Prostate gland (tissue), 2 donors: ENCODE measurements at regions not wholly inside any gene's neighbourhood (a gene's known extent, or its start where the extent isn't known, plus 50 kb on each side); places are given as distances from the start of the nearest gene placed in this dataset.
"Not testable (repeated sequence)": the region's sequence is repeated elsewhere in the genome, so short reads cannot be mapped to it uniquely, and the experiment has no call there.

Experiments used
- DNase-seq: peaks from one replicate; pipeline ENCODE4 v3.0.0-alpha.2; 2019; ENCODE audit warnings: low spot score
- H3K27ac ChIP-seq, 2 donors: fragments of 200-600 bp; sonication (generic); 2 replicates each; pipeline ENCODE4 v1.5.1; 2017 to 2019
- H3K27me3 ChIP-seq: fragments of 200-600 bp; sonication (generic); replicated peaks from 2 replicates; pipeline ENCODE4 v1.5.1; 2019; ENCODE audit not compliant: insufficient read depth
- H3K36me3 ChIP-seq, 2 donors: fragments of 200-600 bp; sonication (generic); 1 replicate in 1 of 2; 2 replicates in 1 of 2; pipeline versions ENCODE4 v1.5.1 to v1.8.1; 2017 to 2019
- H3K4me1 ChIP-seq: fragments of 200-600 bp; sonication (generic); replicated peaks from 2 replicates; pipeline ENCODE4 v1.5.1; 2019
- H3K4me3 ChIP-seq, 2 donors: fragments of 200-600 bp; sonication (generic); 2 replicates each; pipeline ENCODE4 v1.5.1; 2017 to 2019
- H3K9me3 ChIP-seq: fragments of 200-600 bp; sonication (generic); 2 replicates; pipeline ENCODE4 v1.5.1; 2017
- POLR2A ChIP-seq: fragments of 450-650 bp; IDR thresholded peaks from one replicate; pipeline ENCODE4 v1.6.1; 2016; ENCODE audit warnings: antibody characterized with exemption, mild to moderate bottlenecking
- POLR2AphosphoS5 ChIP-seq: sonication (generic); formaldehyde crosslinking; IDR thresholded peaks from one replicate; pipeline ENCODE4 v1.6.1; 2017; ENCODE audit warnings: antibody characterized with exemption
- WGBS: methylation state at CpG from one replicate; pipeline ENCODE4 v1.1.5; 2018; 5-methylcytosine and 5-hydroxymethylcytosine counted together
- intact Hi-C: fragments of 100-400 bp; cut with DNase I; formaldehyde crosslinking; loops from one replicate; pipeline ENCODE4 v1.14.2; 2022
- TF ChIP-seq, protein P1 (sequence below), 4 experiments: fragments of 200-600 bp in 2 of 4; fragments of 450-650 bp in 2 of 4; sonication (generic) in 2 of 4; IDR thresholded peaks; 1 replicate in 3 of 4; 2 replicates in 1 of 4; pipeline ENCODE4 v1.5.1; 2016 to 2019; ENCODE audit warnings: antibody characterized with exemption in 4 of 4, mild to moderate bottlenecking in 2 of 4, moderate library complexity in 2 of 4

- H3K9me3 ChIP-seq: no peaks in the 10 kb centered on the region
- DNase-seq: no peak
- H3K27me3 ChIP-seq: no peaks in the 10 kb centered on the region
- WGBS: 71% methylated on average over 3 of the region's 3 CpGs
- H3K36me3 ChIP-seq: no peaks in the 10 kb centered on the region
- H3K4me3 ChIP-seq: no peak overlapping the region
- intact Hi-C loops: no loop called here
- no peaks in the 10 kb centered on the region for H3K4me1 ChIP-seq
- no peak for TF ChIP-seq POLR2AphosphoS5
- no peak for TF ChIP-seq POLR2A
- TF ChIP-seq, protein P1, sequence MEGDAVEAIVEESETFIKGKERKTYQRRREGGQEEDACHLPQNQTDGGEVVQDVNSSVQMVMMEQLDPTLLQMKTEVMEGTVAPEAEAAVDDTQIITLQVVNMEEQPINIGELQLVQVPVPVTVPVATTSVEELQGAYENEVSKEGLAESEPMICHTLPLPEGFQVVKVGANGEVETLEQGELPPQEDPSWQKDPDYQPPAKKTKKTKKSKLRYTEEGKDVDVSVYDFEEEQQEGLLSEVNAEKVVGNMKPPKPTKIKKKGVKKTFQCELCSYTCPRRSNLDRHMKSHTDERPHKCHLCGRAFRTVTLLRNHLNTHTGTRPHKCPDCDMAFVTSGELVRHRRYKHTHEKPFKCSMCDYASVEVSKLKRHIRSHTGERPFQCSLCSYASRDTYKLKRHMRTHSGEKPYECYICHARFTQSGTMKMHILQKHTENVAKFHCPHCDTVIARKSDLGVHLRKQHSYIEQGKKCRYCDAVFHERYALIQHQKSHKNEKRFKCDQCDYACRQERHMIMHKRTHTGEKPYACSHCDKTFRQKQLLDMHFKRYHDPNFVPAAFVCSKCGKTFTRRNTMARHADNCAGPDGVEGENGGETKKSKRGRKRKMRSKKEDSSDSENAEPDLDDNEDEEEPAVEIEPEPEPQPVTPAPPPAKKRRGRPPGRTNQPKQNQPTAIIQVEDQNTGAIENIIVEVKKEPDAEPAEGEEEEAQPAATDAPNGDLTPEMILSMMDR (IDR thresholded peaks at IDR 0.05): no peak
- H3K27ac ChIP-seq: no peak overlapping the region
Measured at GRCh38 chr11:114801773-114802172, 123.4 kb downstream of the NXPE2 start.

- Histone ChIP-seq H3K4me1 (no peaks in the 10 kb centered on the region), H3K27me3 (no peaks in the 10 kb centered on the region), H3K9me3 (no peaks in the 10 kb centered on the region), H3K27ac (no peak overlapping the region), H3K36me3 (no peaks in the 10 kb centered on the region), H3K4me3 (no peak overlapping the region)
- intact Hi-C loops: no loop called here
- TF ChIP-seq POLR2AphosphoS5: no peak
- TF ChIP-seq, protein P1 (IDR thresholded peaks at IDR 0.05): no peak
- no peak for TF ChIP-seq POLR2A
- DNase-seq: no peak
- 34% methylated on average over 6 of the region's 6 CpGs for WGBS
Measured at GRCh38 chr11:114802878-114803277, 124.6 kb downstream of the NXPE2 start.

GRCh38 chr11:114805431-114805830, 127.1 kb downstream of the NXPE2 start:
- intact Hi-C loops, H3K27me3 ChIP-seq, DNase-seq, H3K4me3 ChIP-seq, H3K9me3 ChIP-seq, H3K27ac ChIP-seq, H3K36me3 ChIP-seq, H3K4me1 ChIP-seq: not testable (repeated sequence)
- 49% methylated on average over 9 of the region's 9 CpGs for WGBS

- Histone ChIP-seq H3K4me3 (no peak overlapping the region), H3K27me3 (no peaks in the 10 kb centered on the region), H3K9me3 (no peaks in the 10 kb centered on the region), H3K4me1 (no peaks in the 10 kb centered on the region), H3K36me3 (no peaks in the 10 kb centered on the region), H3K27ac (no peak overlapping the region)
- intact Hi-C loops: no loop called here
- WGBS: 89% methylated on average over 3 of the region's 3 CpGs
- no peak for DNase-seq
- TF ChIP-seq POLR2AphosphoS5 (no peak), POLR2A (no peak)
- TF ChIP-seq, protein P1 (IDR thresholded peaks at IDR 0.05): no peak
Measured at GRCh38 chr11:114811971-114812370, 133.6 kb downstream of the NXPE2 start.

DNA sequence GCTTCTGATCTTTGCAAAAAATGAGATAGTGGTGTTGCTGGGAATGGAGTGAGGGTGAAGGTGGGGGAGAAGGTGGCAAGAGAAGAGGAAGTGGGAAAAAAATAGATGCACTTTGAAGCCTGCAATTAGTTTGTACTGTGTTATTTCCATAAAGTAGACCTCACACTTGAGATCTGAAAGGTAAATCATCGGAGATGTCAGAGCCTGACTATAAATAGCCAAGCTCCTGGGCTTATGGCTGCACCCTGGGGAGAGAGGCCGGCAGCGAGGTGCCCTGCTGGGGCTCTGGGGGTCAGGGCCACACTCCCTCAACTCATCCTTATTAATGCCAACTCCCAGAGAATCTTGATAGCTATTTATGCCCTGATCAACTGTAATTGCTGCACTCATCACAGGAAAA, 134.4 kb downstream of the NXPE2 start:
- Histone ChIP-seq H3K9me3 (no peaks in the 10 kb centered on the region), H3K4me1 (no peaks in the 10 kb centered on the region), H3K27ac (no peak overlapping the region), H3K36me3 (no peaks in the 10 kb centered on the region), H3K4me3 (no peak overlapping the region), H3K27me3 (no peaks in the 10 kb centered on the region)
- WGBS: 80% methylated on average over 3 of the region's 3 CpGs
- TF ChIP-seq, protein P1 (IDR thresholded peaks at IDR 0.05): no peak
- TF ChIP-seq POLR2AphosphoS5 (no peak), POLR2A (no peak)
- DNase-seq: no peak
- intact Hi-C loops: no loop called here
